ENCODE measurements at regions not wholly inside any gene's neighbourhood (a gene's known extent, or its start where the extent isn't known, plus 50 kb on each side); places are given as distances from the start of the nearest gene placed in this dataset.

DNA sequence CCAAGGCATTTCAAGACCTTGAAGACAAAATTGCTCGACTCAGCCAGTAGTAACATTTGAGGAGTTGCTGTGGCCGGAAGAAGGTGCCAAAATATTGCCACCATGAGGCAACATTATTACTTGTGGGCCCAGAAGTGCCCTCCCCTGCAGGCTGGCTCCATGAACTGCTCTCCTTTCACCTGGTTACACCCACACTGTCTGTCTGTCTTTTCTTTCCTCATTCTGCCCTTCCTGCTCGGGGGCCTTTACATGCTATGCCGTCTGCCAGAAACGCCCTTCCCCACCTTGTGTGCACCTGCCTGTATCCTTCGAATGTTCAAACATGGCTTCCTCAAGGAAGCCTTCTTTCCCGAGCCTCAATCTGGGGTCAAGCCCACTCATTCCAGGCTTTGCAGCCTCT is 224.2 kb upstream of the DIO3 start:
- no peak overlapping the region for H3K56ac ChIP-seq (ENCODE audit: extremely low read depth, insufficient read depth, low read length)
- dilution Hi-C loops (cut with HindIII; ENCODE audit: low sequenced_read_pairs, unreplicated experiment): no loop called here
- POLR2A ChIA-PET (ENCODE audit: unreplicated experiment): no interaction called here
- no peak overlapping the region for H3K23ac ChIP-seq (ENCODE audit: low read depth, low read length)
- H2BK15ac ChIP-seq (ENCODE audit: low read depth, low read length): no peak overlapping the region
- no peak overlapping the region for H3K18ac ChIP-seq (ENCODE audit: low read depth, low read length)
- no peaks in the 10 kb centered on the region for H3K36me3 ChIP-seq (ENCODE audit: control insufficient read depth, insufficient read depth, low read length)
- no peak overlapping the region for H4K8ac ChIP-seq (ENCODE audit: low read depth in 2 of 2, low read length in 2 of 2)
- no peaks in the 10 kb centered on the region for H3K9me1 ChIP-seq (ENCODE audit: insufficient read depth, low read length)
- no peak overlapping the region for H4K91ac ChIP-seq (ENCODE audit: insufficient read depth, low read depth, low read length)
- no peaks in the 10 kb centered on the region for H3K79me1 ChIP-seq (ENCODE audit: low read depth in 1 of 2, low read length in 2 of 2)
- no TSS peak for BruUV-seq (replicated peaks)
- no peak overlapping the region for H2AK9ac ChIP-seq (replicated peaks; ENCODE audit: low read depth, low read length, poor library complexity)
- intact Hi-C loops (cut with micrococcal nuclease): no loop called here
- H3K4me2 ChIP-seq (ENCODE audit: low read depth, low read length): no peak overlapping the region
- ATAC-seq (ENCODE audit: low read depth) (no peak), DNase-seq (no peak)
- peaks cover 3% of the 10 kb centered on the region; the same call in 1 of the 2 replicates for H3K9me3 ChIP-seq (ENCODE audit: control insufficient read depth, insufficient read depth, low read length)
- no peak overlapping the region for H3K9ac ChIP-seq (ENCODE audit: low read depth, low read length)
- no peaks in the 10 kb centered on the region for H4K20me1 ChIP-seq (ENCODE audit: insufficient read depth, low read length)
- H2BK5ac ChIP-seq (ENCODE audit: low read depth, low read length, poor library complexity, severe bottlenecking): no peak overlapping the region
- H2AK5ac ChIP-seq (ENCODE audit: low read depth, low read length): no peak overlapping the region
- CTCF ChIA-PET: no interaction called here
- WGBS, 2 experiments (ENCODE audit: extremely low coverage in 2 of 2, insufficient read length in 1 of 2): 77% methylated on average over 3 of the region's 7 CpGs; no CpG with 5 or more reads in 1 of the 2 experiments
- no peak overlapping the region for H4K5ac ChIP-seq (ENCODE audit: low read depth, low read length)
- peaks cover 12% of the 10 kb centered on the region; the same call in 1 of the 2 replicates for H3K27me3 ChIP-seq (ENCODE audit: control insufficient read depth, insufficient read depth, low read length)
- no peak overlapping the region for H3K4ac ChIP-seq (ENCODE audit: low read depth, low read length)
- no peak overlapping the region for H2AFZ ChIP-seq (replicated peaks; ENCODE audit: low read length, poor library complexity)
- TF ChIP-seq MXI1 (IDR thresholded peaks at IDR 0.05; ENCODE audit: borderline replicate concordance, low read depth, low read length): no peak
- TF ChIP-seq, protein P1, sequence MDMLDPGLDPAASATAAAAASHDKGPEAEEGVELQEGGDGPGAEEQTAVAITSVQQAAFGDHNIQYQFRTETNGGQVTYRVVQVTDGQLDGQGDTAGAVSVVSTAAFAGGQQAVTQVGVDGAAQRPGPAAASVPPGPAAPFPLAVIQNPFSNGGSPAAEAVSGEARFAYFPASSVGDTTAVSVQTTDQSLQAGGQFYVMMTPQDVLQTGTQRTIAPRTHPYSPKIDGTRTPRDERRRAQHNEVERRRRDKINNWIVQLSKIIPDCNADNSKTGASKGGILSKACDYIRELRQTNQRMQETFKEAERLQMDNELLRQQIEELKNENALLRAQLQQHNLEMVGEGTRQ (IDR thresholded peaks at IDR 0.05; ENCODE audit: low read depth, low read length): no peak
- TF ChIP-seq, protein P2, sequence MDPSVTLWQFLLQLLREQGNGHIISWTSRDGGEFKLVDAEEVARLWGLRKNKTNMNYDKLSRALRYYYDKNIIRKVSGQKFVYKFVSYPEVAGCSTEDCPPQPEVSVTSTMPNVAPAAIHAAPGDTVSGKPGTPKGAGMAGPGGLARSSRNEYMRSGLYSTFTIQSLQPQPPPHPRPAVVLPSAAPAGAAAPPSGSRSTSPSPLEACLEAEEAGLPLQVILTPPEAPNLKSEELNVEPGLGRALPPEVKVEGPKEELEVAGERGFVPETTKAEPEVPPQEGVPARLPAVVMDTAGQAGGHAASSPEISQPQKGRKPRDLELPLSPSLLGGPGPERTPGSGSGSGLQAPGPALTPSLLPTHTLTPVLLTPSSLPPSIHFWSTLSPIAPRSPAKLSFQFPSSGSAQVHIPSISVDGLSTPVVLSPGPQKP (IDR thresholded peaks at IDR 0.05; ENCODE audit: borderline replicate concordance, low read depth, low read length): no peak
- TF ChIP-seq SMC3 (IDR thresholded peaks at IDR 0.05; ENCODE audit: low read depth, low read length): no peak
- TF ChIP-seq, protein P3, sequence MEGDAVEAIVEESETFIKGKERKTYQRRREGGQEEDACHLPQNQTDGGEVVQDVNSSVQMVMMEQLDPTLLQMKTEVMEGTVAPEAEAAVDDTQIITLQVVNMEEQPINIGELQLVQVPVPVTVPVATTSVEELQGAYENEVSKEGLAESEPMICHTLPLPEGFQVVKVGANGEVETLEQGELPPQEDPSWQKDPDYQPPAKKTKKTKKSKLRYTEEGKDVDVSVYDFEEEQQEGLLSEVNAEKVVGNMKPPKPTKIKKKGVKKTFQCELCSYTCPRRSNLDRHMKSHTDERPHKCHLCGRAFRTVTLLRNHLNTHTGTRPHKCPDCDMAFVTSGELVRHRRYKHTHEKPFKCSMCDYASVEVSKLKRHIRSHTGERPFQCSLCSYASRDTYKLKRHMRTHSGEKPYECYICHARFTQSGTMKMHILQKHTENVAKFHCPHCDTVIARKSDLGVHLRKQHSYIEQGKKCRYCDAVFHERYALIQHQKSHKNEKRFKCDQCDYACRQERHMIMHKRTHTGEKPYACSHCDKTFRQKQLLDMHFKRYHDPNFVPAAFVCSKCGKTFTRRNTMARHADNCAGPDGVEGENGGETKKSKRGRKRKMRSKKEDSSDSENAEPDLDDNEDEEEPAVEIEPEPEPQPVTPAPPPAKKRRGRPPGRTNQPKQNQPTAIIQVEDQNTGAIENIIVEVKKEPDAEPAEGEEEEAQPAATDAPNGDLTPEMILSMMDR (conservative IDR thresholded peaks at IDR 0.05; ENCODE audit: low read depth, low read length): no peak
- no peak for TF ChIP-seq FOS (IDR thresholded peaks at IDR 0.05; ENCODE audit: low read depth, low read length)
- TF ChIP-seq RCOR1 (IDR thresholded peaks at IDR 0.05; ENCODE audit: insufficient replicate concordance, low read length): no peak
- H3K4me1 ChIP-seq (ENCODE audit: control insufficient read depth, insufficient read depth, low read length): no peaks in the 10 kb centered on the region
- H3K27ac ChIP-seq (ENCODE audit: insufficient read depth, low read length): no peak overlapping the region
- no peak overlapping the region for H3K4me3 ChIP-seq (ENCODE audit: insufficient read depth, low read depth, low read length)
- H2BK20ac ChIP-seq (ENCODE audit: low read depth, low read length): no peak overlapping the region
- no peak overlapping the region for H2BK120ac ChIP-seq (ENCODE audit: low read depth, low read length)
- H3K14ac ChIP-seq (replicated peaks; ENCODE audit: low read depth, low read length): no peak overlapping the region
- in situ Hi-C loops (cut with MboI; ENCODE audit: low sequenced_read_pairs): no loop called here
